GM18511 (cell line): ENCODE measurements at regions not wholly inside any gene's neighbourhood (a gene's known extent, or its start where the extent isn't known, plus 50 kb on each side); places are given as distances from the start of the nearest gene placed in this dataset.

Experiments used
- ATAC-seq: cut with Tn5 transposase; IDR thresholded peaks from one replicate; pipeline ENCODE4 v1.9.1; 2021; ENCODE audit warnings: mild to moderate bottlenecking, moderate library complexity; ENCODE audit not compliant: unreplicated experiment

DNA sequence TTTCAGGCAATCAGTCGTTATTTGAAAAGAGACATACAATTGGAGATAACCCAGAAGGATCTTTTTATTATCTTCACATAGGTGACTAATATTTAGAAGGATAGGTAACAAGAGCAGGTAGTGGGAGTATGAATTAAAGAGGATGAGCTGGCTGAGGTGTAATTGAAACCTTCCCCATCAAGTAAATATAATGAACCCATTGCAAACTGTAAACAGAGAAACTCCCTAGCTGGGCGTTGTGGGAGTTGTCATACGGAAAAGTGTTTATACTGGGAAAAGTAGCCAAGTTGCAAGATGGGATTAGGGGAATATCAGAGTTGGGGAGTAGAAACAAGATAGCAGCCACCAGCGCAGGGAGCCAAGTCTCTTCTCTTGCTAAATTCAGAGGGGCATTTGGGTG is 448.4 kb downstream of the COG6 start:
- no peak for ATAC-seq

DNA sequence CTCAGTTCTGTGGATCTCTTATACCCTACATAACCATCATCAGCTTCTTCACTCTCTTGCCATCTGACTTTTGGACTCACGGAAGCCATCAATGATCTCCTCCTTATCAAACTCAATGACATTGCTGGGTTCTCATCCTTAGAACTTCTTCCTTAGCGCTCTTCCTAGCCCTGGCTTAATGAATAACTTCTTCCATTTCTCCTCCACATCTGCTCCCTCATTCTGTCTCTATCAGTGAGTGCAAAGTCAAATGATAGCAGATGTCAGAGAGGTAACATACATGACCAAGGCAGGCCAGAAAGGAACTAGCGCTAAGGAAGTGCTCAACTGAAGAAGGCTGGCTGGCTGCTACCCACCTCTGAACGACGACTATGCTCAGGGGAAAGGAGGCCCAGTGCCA is 449.8 kb downstream of the COG6 start:
- no peak for ATAC-seq

DNA sequence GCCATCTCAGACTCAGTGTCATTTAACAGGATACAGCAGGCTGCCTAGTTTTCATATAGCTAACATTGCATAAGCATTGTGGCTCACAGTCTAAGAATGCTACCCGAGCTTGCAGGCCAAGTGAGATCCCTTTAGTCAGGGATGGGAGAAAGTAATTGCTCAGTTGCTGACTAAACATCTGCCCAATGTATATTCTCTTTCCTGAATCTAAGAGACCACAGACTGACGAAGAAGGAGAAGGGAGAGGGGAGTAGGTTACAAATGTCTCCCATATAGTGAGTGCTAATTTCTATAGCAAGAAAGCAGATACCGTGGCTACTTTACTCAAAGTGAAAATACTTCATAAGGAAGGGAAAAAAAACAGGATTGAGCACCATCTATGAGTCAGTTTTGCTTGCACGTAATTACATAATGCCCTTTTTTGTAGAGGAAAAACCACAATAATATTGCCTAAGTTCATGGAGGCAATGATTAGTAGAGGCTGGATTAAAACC is 453.9 kb downstream of the COG6 start:
- no peak for ATAC-seq

DNA sequence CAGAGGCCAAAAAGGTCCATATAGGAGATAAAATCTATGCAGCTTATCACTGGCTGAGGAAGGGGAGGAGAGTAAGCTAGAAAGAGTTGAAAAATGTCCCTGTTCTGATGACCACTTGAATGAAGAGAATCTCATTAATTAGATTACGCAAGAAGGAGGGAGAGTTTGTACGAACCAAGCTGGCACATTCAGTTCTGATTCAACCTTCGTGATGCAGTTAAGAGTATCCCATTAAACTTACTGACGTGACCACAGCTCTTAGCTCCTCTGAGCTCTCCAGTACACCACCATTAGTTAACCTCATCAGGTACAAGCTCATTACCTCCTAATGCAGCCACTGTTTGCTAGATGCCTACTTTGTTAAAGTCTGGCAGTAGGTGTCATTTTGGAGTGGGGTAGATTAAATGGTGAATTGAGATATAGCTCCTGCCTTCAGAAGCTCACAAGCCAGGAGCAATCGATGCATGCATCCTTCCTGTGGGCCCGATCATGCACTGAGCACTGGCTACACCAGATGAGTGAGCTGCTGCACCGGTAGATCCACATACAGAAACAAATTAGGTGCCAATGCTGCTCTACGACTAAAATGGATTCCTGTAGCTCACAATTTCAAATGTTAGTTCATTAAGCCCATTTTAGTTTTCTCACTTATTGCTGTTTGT is 458.3 kb downstream of the COG6 start:
- ATAC-seq: no peak

DNA sequence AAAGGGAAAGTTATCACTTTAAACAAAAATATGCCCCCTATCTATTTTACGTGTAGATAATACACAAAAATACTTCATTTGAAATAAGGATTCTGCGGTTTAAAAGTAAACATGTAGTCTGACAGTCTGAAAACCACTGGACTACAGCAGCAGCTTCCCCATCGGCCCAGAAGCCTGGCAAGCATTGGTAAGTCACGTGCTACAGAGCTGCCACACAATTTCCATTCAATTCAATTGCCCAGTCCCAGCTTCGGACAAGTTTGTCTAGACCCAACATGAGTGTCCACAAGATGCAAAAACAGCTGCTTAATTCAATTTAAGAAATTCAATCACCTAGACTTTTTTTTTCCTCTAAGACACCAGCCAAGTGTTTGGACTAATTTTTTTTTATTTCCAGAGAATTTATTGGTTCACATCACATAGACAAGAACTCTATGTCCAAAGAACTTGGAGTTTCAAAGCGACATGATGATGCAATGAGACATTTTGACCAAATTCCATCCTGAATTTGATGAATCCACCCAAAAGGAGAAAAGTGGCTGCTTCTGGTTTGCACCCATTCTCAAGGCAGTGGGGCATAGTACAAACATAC is 458.9 kb downstream of the COG6 start:
- no peak for ATAC-seq

DNA sequence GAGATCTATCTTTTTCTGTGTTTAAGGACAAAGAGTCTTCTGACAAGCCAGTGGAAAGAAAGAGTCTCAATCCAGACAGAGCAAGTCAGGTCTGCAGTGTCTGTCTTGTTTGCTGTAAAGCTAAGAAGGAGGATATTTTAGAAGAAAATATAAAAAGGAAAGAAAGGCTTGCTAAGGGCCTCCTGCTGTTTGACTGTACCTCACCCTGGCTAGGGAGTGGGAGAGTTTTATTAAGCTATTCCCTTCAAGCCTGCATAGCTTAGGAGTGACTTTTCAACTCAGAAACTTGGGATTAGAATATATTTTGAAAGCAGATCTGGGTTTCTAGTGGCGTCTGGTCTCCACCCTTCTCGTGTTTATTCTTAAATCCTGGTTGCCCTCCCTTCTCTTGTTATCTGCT is 460.0 kb downstream of the COG6 start:
- ATAC-seq: no peak

DNA sequence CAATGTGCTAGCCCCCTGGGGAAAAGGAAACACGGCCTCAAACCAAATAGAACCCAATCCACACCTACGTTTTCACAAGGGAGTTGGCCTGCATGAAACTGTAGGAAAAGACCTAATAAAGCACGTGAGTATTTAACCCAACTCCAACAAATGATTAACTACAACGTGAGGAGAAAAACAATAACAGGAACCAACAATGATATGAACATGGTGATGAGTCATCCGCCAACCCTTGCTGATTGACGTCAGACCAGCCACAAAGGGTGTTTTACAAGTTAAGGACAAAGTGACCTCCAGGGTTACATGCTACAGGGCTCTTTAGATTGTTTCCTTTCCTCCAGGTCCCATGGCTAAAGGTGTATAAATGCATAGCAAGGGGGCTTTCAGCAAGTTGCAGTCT is 460.5 kb downstream of the COG6 start:
- ATAC-seq: peak; percentile 88

DNA sequence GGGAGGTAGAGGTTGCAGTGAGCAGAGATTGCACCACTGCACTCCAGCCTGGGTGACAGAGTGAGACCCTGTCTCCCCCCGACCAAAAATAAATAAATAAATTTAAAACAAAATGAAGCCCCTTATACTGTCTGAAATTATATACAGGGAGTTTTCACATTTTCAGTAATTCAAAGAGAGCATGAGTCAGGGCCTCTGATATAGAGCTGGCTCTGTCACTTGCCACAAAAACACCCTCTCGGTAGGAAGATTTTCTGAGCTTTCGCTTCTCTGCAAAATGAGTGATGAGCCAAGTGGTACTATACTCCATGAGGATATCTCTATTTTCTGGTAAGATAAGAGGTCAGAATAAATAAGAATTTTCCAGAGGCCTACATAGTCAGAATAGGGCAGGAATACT is 462.9 kb downstream of the COG6 start:
- ATAC-seq: no peak

DNA sequence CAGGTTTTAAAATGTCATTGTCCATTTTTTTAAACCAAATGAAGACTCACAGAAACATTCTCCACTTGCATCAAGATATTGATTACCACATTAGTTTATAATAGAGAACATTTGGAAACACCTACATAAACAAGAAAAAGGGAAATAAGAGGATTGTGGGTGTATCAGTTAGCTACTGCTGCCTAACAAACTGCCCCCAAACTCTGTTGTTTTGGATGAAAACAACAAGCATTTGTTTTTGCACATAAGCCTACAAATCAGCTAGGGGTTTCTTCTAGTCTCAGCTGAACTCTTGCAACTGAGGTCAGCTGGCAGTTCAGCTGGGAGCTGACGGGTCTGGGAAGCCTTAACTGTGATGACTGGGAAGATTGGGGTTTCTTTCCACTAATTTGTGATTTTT is 464.4 kb downstream of the COG6 start:
- no peak for ATAC-seq

DNA sequence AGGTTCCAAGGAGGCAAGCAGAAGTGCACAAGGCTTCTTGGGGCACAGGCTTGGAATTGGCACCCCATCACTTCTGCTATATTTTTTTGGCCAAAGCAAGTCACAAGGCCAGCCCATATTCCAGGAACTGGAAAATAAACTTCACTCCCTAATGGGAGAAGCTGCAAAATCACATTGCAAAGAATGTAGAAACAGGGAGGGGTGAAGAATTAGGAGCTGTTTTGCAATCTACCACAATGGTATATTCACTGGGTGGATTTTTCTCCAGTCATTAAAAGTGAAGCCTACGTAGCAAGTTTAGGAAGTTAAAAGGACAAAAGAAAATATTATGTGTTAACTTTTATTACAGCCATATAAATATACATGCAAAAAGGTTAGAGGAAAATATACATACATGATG is 464.8 kb downstream of the COG6 start:
- ATAC-seq: no peak

DNA sequence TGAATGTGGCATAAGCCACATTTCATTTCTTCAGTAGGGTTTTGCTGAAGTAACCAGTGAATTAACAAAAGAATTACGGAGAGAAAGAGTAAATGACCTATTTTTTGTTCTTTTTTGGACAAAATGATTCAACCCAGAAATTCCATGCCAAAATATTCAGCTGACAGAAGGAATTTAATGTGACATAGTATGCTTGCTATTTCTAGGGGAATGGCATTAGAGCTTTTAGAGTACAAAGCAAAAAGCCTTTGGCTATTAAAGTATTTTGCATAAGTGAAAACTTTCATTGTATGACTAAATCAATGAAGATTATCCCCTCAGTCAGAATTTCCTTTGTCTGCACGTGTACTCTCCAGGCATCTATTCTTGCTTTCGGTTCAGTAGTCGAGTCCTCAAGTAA is 465.3 kb downstream of the COG6 start:
- ATAC-seq: no peak

DNA sequence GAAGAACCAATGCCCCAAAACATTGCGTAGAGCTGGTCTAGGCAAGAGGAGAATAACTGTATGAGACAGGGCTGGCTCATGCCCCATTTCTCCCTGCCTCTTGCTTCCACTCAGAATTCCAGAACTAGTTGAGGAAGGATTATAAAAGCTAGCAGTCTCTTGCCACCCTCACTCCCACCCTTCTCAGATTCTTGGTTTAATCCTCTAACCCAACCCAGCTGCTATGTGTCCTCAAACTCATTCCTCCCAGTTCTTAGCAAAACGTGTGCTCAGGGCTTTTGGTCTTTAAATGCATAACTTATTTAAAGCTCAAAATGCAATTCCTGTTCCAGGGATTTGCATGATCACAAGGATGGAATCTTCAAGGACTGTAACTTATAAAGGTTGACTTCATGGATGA is 466.3 kb downstream of the COG6 start:
- no peak for ATAC-seq

DNA sequence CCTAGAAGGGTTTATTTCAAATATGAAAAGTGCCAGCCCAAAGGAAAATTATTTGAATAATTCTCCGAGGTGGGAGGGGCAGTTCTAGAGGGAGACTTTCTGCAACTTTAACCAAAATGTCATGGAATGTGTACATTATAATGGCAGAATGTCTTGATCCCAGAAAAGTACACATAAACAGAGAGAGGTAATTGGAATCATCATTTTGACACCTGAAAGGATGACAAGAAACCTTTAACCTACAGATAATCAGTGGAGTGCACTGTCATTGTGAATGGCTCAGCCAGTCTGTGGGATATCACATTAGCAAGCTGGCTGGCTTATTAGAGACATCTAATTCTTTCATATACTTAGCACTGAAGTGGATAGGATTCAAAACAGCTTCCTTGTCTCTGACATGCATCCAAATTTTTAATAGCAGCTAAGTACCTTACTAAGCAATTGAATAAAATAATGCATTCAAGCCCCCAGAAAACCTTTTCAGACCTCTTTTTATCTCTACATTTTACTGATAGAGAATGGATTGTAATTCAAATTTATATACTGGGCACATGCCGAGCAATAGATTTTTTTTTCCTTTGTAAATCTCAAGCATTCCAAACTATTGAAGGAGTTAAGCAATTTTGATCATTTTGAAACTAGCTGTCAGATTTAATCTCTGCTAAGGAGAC is 468.6 kb downstream of the COG6 start:
- no peak for ATAC-seq

DNA sequence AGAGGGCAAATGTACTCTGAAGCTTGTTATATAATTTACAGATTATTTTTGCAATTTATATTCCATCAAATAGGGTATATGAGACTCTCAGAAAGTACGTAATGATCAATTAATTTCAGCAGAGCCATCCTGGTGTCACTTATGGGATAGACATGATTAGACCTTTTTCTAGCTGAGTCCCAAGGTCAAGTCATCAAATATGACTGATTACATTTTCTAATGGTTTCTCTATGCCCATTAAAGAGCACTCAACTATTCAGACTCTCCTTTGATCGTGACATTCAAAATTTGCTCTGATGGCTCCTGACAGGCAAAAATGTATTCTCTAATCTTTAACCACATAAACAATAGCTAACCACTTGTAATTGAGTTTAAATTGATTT is 469.2 kb downstream of the COG6 start:
- ATAC-seq: no peak

DNA sequence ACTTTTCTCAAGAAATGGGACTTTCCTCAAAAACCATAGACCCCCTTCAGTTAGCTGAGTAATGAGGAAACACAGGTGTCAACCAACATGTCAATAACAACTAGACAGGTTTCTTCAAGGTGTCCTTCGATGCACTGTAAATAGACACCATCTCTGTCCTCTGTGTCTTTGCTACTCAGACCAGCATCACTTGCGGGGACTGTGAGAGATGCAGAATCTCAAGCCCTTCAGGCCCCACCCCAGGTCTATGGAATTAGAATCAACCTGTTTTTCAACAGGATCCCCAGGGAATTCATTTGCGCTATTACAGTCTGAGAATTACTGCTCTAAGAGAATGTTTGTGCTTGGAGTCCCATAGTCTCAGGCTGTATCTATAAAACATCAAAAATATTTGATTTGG is 469.9 kb downstream of the COG6 start:
- no peak for ATAC-seq

DNA sequence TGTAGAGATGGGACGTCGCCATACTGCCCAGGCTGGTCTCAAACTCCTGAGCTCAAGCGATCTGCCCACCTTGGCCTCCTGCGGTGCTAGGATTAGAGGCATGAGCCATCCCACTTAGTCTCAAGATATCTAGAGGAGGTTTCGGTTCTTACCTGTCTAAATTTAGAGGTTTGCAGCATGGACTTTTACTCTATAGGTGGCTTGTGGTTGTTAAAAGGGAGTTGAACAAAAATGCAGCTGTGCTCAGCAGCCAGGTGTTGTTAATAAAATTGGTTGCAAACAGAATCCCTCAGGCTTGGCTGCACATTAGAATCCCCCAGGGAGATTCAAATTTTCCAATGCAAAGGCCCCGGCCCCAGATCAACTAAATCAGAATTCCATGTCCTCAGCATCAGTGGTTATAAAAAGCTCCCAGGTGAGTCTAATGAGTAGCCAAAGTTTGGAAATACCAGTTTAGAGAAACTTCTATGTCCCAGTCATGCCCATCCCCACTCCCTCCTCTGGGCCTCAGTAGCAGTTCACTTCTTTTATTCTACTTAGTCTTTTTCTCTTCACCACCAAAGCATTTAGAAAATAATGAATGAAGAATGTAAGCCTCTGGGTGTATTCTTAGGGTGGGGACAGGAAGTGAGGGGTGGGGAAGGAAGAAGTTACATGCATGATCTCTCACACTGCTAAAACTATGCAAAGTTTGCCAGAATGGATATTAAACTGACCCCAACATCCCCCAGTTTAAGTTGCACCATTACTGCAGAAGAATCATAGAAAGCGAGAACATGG is 471.0 kb downstream of the COG6 start:
- no peak for ATAC-seq

DNA sequence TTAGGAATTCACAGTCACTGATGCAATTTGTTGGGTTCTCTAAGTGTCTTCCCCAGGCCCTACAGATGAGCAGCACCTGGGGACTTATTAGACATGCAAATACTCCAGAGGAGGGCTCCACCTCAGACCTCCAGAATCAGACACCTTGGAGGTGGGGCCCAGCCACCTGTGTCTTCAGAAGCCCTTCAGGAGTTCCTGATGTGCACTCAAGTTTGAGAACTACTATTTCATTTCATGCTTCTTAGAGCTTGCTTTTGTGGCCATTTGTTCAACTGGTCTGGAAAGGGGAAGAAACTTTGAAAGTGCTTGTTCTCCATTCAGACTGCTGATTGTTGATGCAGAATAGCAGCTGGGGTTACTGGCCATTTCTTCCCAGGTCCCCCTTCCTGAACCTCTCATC is 472.0 kb downstream of the COG6 start:
- ATAC-seq: peak; percentile 43

DNA sequence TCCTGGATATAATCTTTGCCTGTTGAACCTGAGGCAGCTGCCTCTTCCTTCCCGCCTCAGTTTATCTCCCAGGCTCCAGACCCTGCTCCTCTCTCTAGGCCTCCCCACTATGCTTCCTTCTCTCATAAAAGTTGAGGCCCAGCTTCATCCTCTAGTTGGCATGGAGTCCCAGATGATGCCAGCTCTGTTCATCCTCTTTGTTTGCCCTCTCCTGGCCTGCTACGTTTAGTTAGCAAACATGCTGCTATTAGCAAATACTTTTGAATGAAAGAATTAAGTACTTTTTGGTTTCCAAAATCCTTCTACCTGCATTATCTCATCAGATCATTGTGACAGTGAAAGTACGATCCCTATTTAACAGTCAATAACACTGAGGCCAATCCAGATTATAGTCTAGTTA is 472.5 kb downstream of the COG6 start:
- ATAC-seq: no peak

DNA sequence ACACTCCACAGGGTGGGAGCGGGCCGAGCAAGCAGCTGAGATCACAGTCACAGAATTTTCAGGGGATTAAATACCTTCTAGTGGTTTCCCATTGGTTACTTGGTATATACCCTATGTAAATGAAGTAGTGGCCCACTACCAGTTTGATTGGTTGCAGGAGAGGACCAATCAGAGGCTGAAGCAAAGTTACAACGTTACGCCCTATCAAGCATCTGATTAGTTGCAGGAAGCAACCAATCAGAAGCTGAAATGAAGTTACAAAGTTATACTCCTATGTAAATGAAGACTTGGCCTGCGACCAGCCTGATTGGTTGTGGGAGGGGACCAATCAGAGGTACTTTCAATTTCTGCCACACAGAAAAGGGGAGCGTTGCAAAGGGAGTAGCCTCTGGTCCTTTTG is 474.0 kb downstream of the COG6 start:
- no peak for ATAC-seq

DNA sequence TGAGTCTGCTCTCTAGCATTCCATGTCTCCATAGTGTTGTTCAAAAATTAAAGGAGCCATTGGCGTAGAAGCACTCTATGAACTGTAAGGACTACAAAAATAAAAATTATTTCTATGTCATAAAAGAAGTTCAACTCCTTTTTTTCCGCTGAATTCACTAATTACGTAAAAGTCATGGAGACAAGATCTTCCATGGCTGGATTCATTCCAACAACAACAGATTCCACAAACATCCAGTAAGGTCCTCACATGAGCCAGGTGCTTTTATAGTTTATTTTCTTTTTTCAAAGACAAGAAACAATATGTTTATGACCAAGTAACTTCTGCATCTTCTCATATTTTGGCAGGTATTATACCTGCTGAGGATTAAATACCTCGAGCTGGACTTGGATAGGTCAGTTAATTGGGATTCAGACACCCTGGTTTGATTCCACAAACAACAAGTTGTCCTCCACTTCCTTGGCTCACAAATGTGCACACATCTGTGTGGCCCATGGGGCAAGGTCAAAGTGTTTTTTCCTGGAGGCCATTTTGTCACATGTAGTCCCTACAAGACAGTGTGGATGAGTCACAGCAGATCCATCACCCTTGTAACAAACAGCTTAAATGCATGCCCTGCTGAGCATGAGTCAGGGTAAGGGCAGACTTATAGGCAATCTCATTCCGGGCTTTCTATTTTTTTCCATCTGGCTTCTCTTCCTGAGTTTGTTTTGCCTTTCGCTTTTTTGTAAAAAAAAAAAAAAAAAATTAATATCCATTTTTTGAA is 475.6 kb downstream of the COG6 start:
- ATAC-seq: no peak

DNA sequence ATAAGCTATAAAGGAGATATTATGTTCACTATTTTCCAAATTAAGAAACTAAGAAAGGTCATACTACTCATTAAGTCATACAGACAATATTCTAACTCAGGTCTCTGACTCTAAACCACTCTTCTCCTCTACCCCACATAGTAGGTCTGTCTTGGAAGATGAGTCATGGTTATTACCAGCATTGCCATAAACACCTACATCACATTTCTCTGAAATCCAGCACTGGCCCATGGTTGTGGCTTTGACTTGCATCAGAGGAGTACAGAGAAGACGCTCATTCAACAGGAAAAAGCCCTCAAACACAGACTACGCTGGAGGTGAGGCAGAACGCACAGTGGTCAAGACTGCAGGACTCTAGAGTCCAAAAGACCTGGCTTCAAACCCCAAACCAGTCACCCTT is 476.8 kb downstream of the COG6 start:
- no peak for ATAC-seq
